ENCODE measurements at regions not wholly inside any gene's neighbourhood (a gene's known extent, or its start where the extent isn't known, plus 50 kb on each side); places are given as distances from the start of the nearest gene placed in this dataset.
"Not testable (repeated sequence)": the region's sequence is repeated elsewhere in the genome, so short reads cannot be mapped to it uniquely, and the experiment has no call there.

GRCh38 chr16:15307184-15307583 lies 70.9 kb downstream of the NPIPA5 start:
- DNase-seq = not testable (repeated sequence)

DNA sequence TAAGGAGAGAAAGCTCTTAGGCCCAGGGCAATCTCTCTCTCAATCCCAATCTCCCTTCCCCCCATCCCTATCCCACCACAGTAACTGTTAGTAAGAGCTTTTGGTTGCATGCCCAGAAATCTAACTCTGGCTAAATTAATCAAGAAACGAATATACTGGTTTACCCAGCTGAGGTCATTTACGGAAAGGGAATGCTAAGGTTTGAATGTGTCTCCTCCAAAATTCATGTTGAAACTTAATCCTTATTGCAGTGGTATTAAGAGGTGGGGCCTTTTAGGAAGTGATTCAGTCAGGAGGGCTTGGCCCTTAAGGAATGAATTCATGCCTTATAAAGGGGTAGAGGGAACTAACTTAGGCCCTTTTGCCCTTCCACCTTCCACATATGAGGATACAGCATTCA lies 72.2 kb downstream of the NPIPA5 start:
- not testable (repeated sequence) for DNase-seq

DNA sequence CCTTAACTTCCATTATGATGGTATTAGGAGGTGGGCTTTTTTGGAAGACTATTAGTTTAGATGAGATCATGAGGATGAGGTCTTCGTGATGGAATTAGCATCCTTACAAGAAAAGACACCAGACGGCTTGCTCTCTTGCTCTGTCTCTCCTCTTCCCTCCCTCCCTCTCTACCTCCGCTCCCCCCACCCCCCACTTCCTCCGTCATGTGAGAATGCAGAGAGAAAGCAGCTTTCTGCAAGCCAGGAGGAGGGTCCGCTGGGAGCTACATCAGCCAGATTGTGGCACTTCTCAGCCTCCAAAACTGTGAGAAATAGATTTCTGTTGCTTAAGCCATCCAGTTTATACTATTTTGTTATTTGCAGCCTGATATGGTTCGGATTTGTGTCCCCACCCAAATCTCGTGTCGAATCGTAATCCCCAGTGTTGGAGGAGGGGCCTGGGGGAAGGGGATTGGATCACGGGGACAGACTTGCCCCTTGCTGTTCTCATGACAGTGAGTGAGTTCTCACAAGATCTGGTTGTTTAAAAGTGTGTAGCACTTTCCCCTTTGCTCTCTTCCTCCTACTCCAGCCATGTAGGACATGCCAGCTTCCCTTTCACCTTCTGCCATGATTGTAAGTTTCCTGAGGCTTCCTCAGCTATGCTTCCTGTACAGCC lies 74.3 kb downstream of the NPIPA5 start:
- not testable (repeated sequence) for DNase-seq

DNA sequence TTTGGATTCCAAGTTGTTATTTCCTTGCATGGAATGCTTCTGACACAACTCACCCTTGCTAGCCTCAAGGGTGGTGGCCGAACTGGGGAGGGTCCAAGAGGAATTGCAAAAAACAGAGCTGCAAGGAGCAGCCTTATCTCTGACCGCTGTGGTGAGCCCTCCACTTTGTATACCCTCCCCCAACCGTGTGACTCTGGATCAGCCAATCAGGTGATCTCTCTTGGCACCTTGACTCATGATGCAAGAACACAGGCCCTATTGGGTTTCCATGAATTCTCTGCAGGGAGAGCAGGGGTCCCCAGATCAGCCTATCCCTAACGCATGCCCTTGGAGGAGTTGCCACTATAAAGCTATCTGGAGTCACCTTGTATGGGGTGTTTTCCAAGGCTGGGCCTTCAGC lies 81.0 kb downstream of the NPIPA5 start:
- not testable (repeated sequence) for DNase-seq

DNA sequence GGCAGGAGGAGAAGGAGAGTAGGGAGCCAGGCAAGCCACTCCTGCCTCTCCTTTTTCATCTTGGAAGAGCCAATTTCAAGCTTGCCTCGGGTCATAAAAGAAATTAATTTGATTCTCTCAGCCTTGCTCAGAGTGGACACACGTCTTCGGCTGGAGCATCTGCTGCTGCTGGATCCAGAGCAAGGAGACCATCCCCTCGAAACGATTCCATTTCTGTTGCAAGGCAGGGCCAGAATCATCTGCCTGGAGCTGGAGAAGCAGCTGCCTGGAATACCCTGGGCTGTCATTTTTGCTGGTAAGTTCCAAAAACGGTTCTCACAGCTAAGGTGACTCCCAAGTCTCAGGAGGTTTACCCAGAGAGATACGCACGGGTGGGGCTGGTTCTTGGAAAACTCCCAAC lies 103.3 kb downstream of the NPIPA5 start:
- DNase-seq = not testable (repeated sequence)

GRCh38 chr16:15273964-15274363 lies 104.1 kb downstream of the NPIPA5 start:
- not testable (repeated sequence) for DNase-seq

- DNase-seq = not testable (repeated sequence)
These were observed 111.2 kb downstream of the NPIPA5 start for GRCh38 chr16:15266941-15267340.

- not testable (repeated sequence) for DNase-seq
These were observed 115.9 kb downstream of the NPIPA5 start for GRCh38 chr16:15262212-15262611.

DNA sequence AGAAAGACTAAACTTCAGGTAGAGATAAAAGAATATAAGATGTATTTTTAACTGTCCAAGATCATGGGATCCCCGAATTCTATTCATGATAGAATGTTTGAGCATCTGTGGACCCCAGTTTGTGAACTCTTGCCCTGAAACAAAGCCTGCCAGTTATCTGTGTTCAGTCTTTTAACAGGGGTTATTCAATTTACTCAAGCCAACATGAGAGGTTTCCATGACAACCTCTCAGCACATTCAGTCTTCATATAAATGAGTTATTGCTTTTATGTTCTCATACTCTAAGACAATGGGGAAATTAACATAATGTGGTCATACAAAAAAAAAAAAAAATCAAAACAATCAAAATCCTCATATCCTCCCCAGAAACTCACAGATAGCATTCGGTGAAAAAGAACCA lies 130.1 kb downstream of the NPIPA5 start:
- DNase-seq = not testable (repeated sequence)

- DNase-seq = not testable (repeated sequence)
These were observed 141.3 kb downstream of the NPIPA5 start for GRCh38 chr16:15236674-15237323.

- DNase-seq = not testable (repeated sequence)
These were observed 141.1 kb upstream of the RRN3 start for GRCh38 chr16:15235140-15235539.

DNA sequence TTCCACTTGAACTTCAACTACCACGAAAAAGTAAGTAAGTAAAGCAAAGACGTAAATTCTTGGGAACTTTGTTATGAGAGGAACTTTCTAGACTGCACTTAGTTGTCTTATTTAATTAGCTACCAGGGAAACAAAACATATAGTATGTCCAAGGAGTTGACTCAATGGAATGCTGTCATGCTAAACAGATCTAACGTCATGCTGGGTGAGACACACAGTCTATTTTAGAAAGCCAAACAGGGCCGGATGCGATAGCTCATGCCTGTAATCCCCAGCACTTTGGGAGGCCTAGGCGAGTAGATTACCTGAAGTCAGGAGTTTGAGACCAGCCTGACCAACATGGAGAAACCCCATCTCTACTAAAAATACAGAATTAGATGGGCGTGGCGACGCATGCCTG lies 140.6 kb upstream of the RRN3 start:
- not testable (repeated sequence) for DNase-seq

DNA sequence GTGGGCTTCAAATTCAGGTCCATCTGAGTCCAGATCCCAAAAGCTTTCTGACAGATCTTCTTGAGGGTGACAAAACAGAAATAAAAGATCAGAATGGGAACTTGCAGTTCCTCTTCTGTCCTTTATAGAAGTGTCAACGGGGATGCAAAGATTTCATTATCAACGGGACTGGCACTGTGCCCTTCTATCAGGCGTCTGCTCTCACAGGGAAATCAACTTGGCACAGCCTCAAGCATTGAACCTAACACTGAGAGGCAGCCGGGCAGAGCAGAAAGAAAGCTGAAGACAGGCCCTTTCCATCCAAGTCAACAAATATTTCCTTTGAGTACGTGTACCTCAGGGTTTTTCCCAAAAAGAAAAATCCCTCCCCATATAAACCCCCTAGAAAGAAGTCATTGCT lies 136.4 kb upstream of the RRN3 start:
- not testable (repeated sequence) for DNase-seq

- DNase-seq = not testable (repeated sequence)
These were observed 135.6 kb upstream of the RRN3 start for GRCh38 chr16:15229661-15230060.

DNA sequence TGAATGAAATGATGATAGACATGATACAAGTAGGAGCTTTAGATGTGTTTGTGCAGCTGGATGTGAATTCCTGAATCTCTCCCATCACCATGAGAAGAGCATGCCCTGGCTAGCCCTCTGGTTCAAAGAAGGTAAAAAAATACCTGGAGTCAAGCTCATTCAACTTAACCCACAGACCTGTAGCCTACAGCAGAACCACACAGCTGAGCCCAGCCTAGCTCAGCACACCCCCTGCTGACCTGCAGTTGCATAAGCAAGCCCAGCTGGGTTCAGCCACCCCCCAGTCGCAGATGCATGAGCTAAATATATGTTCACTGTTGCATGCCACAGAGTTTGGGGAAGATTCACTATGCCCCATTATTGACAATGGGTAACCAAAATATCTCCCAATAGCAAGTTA lies 130.6 kb upstream of the RRN3 start:
- not testable (repeated sequence) for DNase-seq

- DNase-seq = not testable (repeated sequence)
These were observed 129.3 kb upstream of the RRN3 start for GRCh38 chr16:15223398-15223797.

DNA sequence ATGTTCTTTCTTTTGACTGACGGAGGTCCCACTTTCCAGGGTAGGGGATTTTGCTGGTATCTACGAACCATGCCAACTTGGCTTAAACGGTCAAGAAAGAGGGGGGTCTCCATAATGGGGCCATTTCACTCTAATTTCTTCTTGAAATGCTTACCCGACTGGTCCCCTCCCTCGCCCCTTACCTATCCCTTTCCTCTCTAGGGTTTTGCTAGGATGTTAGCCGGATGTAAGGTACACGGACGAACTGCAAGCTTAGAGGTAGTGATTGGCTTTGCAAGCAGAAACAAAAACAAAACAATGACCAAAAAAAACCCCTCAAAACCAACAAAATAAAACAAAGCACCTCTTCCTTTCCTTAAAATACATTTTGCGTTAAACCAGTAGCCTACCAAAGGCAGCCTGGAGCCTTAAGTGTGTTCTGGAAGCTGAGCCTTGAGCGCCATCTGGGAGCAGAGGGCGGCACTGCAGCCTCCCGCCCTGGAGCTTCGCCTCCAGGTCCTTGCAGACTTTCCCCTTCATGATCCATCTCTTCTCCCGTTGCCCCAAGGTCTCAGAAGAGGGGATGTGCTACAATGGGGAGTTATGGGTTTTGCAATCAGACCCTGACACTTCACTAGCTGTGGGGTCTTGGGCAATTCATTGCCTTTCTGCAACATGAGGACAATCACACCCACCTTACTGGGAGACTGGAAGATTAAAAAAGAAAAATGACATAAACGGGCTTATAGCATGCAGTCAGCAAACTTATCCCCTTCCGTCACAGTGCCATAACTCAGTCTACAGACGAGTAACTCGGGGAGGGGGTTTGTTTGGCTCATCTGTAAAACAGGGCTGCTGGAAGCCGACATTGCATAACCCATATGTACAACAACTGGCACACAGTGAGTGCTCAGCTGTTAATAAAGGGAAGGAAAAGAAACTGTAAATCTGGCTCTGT lies 125.9 kb upstream of the RRN3 start:
- DNase-seq = peak; percentile 5

- not testable (repeated sequence) for DNase-seq
These were observed 124.9 kb upstream of the RRN3 start for GRCh38 chr16:15218856-15219500.

DNA sequence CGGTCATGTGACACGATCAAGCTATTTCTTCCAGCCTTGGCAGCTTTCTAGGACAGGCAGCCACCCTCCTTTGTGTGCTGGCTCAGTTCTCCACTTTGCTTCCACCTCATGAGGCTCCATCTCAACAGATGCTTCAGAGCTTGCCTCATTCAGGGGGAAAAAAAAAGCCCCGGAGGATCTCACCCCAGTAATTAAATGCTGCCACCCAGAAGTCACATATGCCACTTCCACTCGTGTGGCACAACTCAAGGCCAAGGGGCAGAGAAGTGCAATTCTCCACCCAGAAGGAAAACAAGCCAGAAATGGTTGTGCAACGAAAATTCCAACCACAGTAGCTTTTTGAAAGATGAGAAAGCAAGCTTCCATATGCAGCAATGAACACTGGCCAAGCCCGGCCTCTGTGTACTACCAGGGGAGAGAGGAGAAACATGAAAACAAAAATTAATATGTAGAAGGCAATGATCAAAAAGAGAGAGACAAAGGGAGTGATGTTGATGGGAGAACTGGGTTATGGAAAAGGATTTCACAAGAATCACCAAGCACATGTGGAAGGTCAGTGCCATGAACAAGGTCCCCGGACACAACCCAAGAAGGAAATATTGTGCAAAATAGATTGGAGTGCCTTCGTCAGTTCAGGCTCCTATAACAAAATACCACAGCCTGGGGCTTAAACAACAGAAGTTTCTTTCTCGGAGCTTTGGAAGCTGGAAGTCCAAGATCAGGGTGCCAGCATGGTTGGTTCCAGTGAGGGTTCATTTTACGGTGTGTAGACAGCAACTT lies 113.3 kb upstream of the RRN3 start:
- not testable (repeated sequence) for DNase-seq

- DNase-seq = not testable (repeated sequence)
These were observed 112.4 kb upstream of the RRN3 start for GRCh38 chr16:15206439-15206838.

DNA sequence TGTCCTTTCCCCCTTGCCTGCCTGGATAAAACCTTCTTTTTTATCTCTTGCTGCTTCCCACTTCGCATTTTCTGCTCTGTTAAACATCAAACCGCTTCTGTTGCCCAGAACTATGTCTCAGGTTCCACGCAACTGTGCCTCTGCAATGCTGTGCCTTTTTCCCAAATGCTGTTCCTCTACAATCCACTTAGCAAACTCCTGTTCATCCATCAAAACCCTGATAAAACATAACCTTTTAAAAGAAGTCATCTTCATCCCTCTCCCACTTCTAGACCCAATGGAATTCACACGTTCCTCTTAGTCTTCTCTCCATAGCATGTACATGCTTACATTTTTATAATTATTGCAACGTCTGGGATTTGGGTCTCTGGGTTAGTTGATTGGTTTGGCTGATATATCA lies 111.9 kb upstream of the RRN3 start:
- not testable (repeated sequence) for DNase-seq

GRCh38 chr16:15204571-15204970 lies 110.5 kb upstream of the RRN3 start:
- not testable (repeated sequence) for DNase-seq
